GM19351 (cell line): ENCODE measurements at regions not wholly inside any gene's neighbourhood (a gene's known extent, or its start where the extent isn't known, plus 50 kb on each side); places are given as distances from the start of the nearest gene placed in this dataset.

Experiments
- ATAC-seq: cut with Tn5 transposase; IDR thresholded peaks from one replicate; pipeline ENCODE4 v1.9.1; 2021; ENCODE audit warnings: mild to moderate bottlenecking, moderate library complexity; ENCODE audit not compliant: unreplicated experiment

GRCh38 chr7:46357851-46358250 is 436.8 kb upstream of the IGFBP3 start:
- ATAC-seq: no peak

DNA sequence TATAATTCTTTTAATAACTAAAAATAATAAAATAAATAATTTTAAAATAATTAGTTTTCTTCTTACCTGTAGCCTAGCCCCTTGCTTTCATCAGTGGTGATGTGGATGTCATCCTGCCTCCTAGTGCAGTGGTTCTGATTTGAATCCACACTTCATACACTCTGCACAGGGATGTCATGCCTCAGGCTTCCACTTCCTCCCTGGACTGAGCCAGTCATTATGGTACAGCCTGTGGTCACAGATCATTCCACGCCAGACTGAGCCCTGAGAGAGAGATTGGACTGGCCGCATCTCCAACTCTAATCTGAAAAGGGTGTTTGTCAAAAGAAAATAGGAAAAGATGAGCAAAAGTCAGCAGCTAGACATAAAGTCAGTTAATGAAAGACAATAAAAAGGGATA is 436.2 kb upstream of the IGFBP3 start:
- peak; percentile 56 for ATAC-seq

DNA sequence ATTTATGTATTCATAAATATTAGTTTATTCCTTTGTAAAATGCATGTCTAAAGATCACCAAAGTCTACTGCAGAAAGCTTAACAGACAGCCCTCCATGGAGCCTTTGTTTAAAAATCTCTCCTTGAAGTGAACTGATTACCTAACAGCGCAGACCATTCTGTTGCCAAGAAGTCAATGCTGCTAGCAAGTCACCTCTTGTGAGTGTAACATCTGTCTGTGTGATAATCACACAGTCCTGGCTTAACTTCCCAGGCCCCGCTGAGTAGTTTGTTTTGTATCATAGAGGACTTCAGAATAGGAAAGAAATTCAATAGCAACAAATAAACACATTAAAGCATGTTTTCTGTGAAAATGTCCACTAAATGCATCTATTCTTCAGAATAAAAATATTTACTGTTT is 435.3 kb upstream of the IGFBP3 start:
- ATAC-seq: no peak

DNA sequence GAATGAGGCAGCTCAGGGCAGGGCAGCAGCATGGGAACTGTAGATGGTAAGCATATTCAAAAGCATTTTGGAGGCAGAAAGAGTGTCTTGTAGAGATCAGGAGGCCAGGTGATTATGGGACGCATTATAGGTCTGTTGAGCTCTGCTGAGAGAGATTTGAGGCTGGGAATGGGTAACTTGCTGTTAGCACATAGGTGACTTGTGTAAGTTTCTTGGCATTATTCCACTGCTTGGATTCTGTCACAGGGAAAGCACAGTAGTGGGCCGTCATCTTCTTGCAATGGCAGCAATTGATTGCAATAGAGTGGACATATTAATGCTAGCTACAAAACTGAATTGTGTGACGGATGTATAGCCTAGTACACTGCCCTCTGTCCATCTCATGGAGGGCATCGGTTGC is 434.3 kb upstream of the IGFBP3 start:
- no peak for ATAC-seq

DNA sequence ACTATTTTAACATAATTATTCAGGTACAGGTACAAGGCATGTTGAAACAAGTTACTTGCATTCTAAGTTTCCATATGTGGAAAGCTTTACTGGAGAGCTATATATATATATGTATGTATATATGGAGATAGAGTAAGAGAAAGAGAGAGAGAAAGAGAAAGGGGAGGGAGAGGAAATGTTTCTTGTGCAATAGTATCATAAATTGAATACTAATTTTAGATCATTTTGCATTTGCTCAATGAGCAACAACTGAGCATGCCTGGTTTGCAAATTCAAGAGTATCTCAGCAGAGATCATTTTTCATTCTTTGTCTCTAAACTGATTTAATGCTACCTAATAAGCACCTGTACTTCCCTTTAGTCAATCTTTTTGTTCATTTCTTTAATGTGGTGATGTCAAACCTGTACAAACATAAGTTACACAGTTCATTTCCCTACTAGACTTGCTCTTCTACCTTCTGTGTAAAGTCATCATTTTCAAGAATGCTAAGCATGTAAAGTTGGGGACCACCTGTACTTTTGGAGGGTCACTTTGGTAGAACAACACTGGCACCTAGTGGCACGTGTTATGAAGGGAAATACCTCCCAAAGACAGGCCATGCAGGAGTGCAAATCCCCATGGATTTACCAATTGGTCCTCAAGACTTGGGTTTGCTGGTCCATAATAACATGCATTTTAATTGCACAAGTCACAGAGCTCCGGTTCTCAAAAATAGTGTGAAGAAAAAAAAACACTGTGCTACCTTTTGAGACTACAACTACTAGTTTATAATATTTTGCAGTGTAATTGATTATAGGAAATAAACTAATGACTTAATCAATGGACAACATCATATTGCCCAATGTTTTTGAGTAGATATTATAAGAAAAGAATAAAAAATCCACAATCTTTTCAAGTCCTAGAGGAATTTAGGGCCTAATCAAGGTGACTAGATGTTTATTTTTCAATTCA is 431.2 kb upstream of the IGFBP3 start:
- no peak for ATAC-seq

GRCh38 chr7:46349490-46349889 is 428.4 kb upstream of the IGFBP3 start:
- no peak for ATAC-seq

DNA sequence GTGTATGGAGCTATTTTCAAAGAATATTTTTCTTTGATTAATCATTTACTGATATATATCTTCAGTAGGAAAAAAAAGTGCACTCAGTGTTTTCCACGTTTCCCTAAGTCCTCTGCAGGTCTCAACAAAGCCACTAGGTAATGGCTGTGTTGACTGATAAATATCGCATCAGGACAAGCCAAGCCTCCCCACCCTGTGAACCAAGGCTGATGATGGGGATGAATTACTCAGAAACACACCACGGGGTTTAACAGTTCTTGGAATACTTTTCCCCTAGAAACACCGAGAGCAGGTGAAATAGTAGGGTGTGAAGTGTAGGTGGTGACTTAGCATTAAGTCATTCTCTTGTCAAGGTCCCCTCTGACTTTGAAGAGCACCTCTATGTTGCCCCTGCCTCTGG is 423.5 kb upstream of the IGFBP3 start:
- ATAC-seq: no peak

DNA sequence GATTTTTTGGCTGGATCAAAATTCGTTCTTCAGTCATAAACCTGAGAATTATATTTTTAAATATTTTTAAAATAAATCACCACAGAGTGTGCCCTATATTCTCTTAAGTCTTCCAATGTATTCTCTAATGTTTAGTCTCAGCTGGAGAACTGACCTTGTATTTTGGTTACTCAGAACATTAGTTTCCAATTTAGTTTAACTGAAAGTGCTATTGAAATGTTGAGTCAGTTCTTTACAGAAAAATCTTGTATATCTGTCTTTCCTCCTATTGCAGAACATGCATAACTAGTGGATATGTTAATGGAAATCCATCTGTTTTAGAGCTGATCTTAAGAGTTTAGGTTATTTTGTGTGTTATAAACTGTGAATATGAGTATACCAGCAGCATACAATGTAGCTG is 422.7 kb upstream of the IGFBP3 start:
- no peak for ATAC-seq

- ATAC-seq: no peak
Measured at GRCh38 chr7:46322937-46323336, 401.9 kb upstream of the IGFBP3 start.

DNA sequence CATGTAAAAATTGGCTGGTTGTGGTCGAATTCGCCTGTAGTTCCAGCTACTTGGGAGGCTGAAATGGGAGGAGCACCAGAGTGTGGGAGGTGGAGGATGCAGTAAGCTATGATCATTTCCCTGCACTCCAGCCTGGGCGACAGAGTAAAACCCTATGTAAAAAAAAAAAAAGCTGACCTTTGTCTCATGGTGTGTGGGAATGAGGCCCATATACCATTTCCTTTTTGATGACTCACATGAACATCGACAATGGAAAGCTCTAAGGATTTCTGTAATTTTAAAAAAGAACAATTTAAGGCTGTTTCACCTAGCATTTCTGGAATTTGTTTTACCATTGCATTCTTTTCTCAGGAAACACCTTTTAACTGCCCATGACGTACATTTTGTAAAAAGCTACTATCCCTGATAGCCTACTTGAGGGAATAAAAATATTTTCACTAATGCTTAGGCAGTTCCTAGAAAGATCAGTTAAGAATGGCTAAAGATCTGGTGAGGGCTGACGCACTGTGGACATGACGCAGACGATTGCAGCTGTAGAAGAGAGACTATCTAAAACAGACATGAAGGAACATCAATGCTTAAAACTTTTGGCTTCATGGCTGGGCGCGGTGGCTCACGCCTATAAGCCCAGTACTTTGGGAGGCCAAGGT is 400.6 kb upstream of the IGFBP3 start:
- ATAC-seq: no peak

DNA sequence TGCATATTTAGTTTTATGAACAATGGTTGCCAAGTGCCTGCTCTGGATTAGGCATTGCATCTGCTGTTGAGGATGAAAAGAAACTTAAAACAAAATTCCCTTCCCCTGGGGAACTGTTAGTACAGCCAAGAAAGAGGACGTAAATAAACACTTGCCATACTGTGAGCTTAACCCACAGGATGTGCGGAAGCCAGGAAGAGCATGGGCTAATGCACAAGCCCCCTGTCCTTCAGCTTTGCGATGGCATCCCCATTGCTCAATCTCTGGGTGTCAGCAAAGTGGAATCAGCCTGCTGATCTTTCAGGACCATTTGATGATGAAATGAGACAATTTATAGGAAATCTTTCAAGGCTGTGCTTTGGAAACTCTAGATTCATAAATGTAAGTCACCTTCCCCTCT is 399.9 kb upstream of the IGFBP3 start:
- ATAC-seq: no peak

- no peak for ATAC-seq
Measured at GRCh38 chr7:46319841-46320240, 398.8 kb upstream of the IGFBP3 start.

DNA sequence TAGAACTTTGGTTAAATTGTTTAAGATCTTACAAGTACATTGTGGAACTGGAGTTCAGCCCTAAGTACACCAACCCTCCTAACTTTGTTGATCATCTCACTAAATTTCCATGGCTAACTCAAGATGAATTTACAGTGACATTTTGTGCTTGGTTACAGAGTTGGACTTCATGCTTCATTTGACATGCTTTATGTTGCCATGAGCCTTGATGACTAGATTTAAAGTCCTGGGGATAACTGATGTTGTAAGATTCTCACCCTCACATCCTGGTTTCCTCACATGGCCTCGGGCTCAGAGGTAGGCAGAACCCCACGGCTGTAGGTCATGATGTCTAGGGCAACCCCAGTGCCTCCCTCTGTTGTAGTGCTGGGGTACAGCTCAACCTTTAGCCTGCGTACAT is 397.2 kb upstream of the IGFBP3 start:
- ATAC-seq: no peak

GRCh38 chr7:46317256-46317655 is 396.2 kb upstream of the IGFBP3 start:
- no peak for ATAC-seq

GRCh38 chr7:46315891-46316290 is 394.8 kb upstream of the IGFBP3 start:
- ATAC-seq: no peak

GRCh38 chr7:46301677-46302076 is 380.6 kb upstream of the IGFBP3 start:
- ATAC-seq: no peak

DNA sequence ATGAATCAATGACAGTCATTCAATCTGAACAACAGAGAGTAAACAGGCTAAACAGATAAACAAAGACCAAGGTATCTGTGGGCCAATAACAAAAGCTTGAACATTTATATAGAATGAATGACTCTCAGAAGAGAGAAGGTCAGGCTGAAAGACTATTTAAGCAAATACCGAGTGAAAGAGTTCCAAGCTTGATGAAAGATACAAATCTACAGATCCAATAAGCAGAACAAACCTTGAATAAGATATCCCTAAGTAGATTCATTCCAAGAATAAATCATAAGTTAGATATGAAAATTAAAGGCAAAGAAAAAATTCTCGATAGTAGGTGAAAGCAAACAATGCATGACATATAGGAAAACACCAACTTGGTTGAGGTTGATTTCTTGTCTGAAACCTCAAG is 376.4 kb upstream of the IGFBP3 start:
- no peak for ATAC-seq

DNA sequence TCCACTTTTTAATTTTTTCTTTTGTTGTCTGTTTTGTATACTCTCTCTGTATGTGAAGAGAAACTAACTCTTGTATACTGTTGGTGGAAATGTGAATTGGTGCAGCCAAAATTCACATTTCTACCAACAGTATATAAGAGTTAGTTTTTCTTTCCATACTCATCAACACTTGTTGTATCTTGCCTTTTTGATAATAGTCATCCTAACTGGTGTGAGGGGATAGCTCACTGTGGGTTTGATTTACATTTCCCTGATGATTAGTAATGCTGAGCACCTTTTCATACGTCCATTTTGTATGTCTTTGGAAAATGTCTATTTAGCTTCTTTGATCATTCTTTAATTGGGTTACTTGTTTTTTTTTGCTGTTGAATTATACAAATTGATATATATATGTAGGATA is 375.5 kb upstream of the IGFBP3 start:
- no peak for ATAC-seq

DNA sequence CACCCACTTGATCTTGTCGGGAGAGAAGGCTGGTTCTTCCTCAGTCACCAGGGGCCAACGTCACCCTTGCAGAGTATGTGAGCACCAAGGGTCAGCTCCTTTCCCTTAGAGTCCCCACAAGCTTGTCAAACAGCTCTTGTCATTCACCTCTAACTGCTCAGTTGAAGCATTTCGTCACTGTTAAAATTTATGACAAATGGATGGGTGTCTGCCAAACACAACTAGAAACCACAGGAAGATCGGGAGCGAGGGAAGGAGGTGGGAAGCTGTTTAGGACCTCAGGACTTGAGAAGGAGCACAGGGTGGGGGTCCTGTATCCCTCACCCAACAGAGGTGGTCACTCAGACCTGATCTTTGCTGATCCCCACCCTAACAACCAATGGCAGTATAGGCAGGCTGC is 373.3 kb upstream of the IGFBP3 start:
- ATAC-seq: no peak

GRCh38 chr7:46292741-46293140 is 371.7 kb upstream of the IGFBP3 start:
- ATAC-seq: no peak

DNA sequence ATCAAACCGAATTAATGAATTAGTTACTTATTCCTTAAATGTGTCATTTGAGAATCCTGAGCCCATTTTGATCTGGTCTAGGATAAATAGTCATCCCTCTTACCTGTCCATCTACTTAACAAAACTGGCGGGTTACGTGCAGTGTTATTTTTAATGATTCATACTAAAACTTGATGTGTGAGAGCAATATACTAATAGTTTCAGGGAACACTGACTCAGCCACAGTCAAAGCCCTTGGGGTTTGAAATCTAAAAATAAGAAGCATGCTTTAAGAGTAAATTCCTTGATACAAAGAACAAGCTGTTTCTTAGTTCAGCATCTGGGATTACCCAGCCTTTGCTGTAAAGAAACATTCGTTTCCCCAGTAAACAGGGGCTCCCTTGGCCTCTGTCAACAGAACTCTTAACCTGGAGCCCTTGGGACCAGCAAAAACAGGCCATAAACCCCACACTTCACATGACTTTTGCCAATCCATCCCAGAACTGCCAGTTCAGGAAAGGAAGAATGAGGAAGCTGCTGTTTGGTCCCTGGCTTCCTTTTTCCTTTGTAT is 370.6 kb upstream of the IGFBP3 start:
- peak; percentile 58 for ATAC-seq

DNA sequence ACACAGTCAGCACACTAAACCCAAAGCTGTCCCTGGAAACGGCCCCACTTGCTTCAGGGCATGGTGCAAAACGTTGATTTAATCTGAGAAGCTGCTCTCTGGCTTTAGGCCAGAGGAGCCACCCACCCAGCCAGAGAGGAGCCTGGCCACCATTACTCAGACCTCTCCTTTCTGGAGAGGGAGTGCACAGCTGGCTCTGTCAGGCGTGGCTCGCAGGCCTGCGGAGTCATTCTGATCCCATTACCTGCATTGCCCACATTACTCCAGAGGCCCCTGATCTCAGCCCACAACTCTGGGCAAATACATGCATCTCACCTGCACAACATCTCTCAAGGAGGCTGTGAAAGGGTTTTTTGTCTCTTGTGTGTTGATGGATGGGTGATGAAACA is 370.0 kb upstream of the IGFBP3 start:
- no peak for ATAC-seq
